HuH-7.5 (cell line): ENCODE measurements at regions not wholly inside any gene's neighbourhood (a gene's known extent, or its start where the extent isn't known, plus 50 kb on each side); places are given as distances from the start of the nearest gene placed in this dataset.
"Not testable (repeated sequence)": the region's sequence is repeated elsewhere in the genome, so short reads cannot be mapped to it uniquely, and the experiment has no call there.

Experiments used
- DNase-seq: peaks from one replicate; pipeline ENCODE4 v3.0.0; 2011; ENCODE audit warnings: low spot score

GRCh38 chr17:59494757-59495368, 70.5 kb upstream of the DHX40 start:
- DNase-seq: no peak

DNA sequence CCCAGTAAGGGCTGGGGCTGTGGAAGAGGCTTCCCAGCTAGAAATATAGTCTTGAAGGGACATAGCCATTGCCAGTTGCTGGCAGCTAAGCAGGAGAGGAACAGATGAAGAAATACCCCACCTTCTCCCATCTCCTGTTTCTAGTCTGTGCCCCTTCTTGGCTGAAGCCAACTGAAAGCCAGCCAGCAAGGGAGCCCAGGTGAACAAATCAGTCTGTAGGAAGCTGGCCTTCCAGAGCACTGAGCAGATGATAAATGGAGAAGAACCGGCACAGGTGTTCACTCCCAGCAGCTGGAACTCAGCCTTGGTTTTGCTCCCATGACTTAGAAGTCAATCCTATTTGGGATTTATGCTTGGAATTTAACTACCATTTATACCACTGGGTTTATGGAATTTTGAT, 69.2 kb upstream of the DHX40 start:
- DNase-seq: no peak

- no peak for DNase-seq
Measured at GRCh38 chr17:59498530-59499307, 66.7 kb upstream of the DHX40 start.

- DNase-seq: not testable (repeated sequence)
Measured at GRCh38 chr17:59500086-59500655, 65.2 kb upstream of the DHX40 start.

- DNase-seq: no peak
Measured at GRCh38 chr17:59501690-59502089, 63.7 kb upstream of the DHX40 start.

GRCh38 chr17:59502800-59503199, 62.6 kb upstream of the DHX40 start:
- DNase-seq: no peak

GRCh38 chr17:59503500-59503899, 61.9 kb upstream of the DHX40 start:
- no peak for DNase-seq

GRCh38 chr17:59504821-59505220, 60.6 kb upstream of the DHX40 start:
- DNase-seq: no peak

DNA sequence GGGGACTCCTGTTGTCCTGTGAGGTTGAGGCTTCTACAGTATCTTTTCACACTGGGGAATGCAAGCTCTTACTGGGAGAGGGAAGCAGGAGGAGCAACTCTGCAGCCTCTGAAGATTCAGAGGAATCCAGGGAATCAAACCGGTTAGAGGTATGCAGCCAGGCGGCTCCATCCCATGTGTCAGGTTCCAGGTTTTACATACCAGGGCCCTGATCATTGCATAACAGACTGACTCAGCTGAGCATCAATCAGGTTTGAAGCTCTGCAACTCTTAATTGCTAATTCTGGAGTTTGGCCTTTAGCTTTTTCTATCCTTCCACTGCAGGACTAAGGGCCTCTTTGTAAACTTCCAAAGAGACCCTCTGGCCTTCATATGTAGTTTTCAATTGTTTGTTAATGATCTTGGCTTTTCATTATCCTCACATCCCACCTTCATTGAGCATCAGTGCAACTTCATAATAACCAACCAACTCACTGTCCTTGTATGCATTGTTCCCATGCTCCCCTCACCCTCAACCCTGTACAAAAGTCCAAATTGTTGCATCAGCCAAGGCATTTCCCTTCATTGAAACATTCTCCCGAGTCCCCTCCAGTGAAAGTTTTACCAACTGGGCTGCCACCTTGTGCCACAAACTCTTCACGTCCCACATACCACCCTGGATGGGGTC, 59.7 kb upstream of the DHX40 start:
- DNase-seq: peak; percentile 24

GRCh38 chr17:59506894-59507726, 58.3 kb upstream of the DHX40 start:
- no peak for DNase-seq

- DNase-seq: no peak
Measured at GRCh38 chr17:59508999-59509625, 56.3 kb upstream of the DHX40 start.

- DNase-seq: no peak
Measured at GRCh38 chr17:59510611-59511010, 54.8 kb upstream of the DHX40 start.

DNA sequence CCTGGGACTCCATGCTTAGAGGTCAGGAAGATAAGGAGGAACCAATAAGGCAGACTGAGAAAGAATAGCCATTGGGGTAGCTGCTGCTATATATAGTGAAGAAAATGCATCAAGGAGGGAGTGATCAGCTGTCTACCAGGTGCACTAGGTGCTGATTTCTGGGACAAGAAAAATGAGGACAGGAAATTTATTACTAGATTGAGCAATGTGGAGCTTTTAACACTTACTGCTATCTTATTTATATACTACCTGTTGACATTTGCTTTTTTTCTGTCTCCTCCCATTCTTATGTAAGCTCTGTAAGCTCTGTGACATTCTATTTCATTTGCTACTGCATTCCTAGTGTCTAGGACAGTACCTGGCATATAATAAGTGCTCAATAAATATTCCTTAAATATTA, 53.7 kb upstream of the DHX40 start:
- no peak for DNase-seq

DNA sequence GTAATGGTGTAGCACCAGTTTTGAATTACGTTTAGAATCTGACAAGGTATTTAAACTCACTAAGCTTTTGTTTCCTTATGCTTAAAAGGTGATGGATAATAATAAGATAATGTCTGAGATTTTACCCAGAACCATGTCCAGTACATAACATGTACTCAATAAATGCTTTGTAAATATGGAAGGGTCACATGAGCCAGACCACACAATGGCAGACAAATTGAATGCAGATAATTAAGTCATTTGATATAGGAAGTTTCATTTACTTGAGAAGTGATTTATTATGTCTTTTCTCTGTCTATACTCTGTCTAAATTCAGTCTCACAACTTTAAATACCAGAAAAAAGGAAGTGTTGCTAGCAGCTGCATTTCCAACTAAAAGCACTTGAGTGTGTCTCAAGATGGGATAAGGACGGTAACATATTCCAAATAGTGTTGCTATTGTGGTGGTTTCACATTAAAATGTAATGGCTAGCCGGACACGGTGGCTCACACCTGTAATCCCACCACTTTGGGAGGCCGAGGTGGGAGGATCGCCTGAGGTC, 52.5 kb upstream of the DHX40 start:
- DNase-seq: no peak

GRCh38 chr17:59513934-59514841, 51.2 kb upstream of the DHX40 start:
- peak; percentile 39 for DNase-seq
